ENCODE measurements at regions not wholly inside any gene's neighbourhood (a gene's known extent, or its start where the extent isn't known, plus 50 kb on each side); places are given as distances from the start of the nearest gene placed in this dataset.

GRCh38 chr2:236690726-236691125 lies 121.1 kb downstream of the ACKR3 start:
- TF ChIP-seq CTCF (IDR thresholded peaks at IDR 0.05), result no peak
- no peak for TF ChIP-seq POLR2A (IDR thresholded peaks at IDR 0.05)
- no peak for TF ChIP-seq POLR2AphosphoS5 (IDR thresholded peaks at IDR 0.05)
- no peak for TF ChIP-seq EP300 (IDR thresholded peaks at IDR 0.05)
